OCI-LY7 (cell line): ENCODE measurements at regions not wholly inside any gene's neighbourhood (a gene's known extent, or its start where the extent isn't known, plus 50 kb on each side); places are given as distances from the start of the nearest gene placed in this dataset.

Experiments used
- BruUV-seq: library from RNA; stranded (reverse); fragments of 400-500 nt; replicated peaks from 2 replicates; lab custom pipeline; 2021; lab: Mats Ljungman, UMichigan
- CTCF ChIA-PET: fragments of 300-600 bp; sonication (Branson Sonifier 250); formaldehyde crosslinking; loops from one replicate; lab custom pipeline; 2022; ENCODE audit warnings: antibody characterized with exemption; ENCODE audit not compliant: unreplicated experiment; lab: Charles Lee
- POLR2A ChIA-PET: fragments of 300-600 bp; sonication (Branson Sonifier 250); formaldehyde crosslinking; loops from one replicate; lab custom pipeline; 2022; ENCODE audit warnings: antibody characterized with exemption; lab: Charles Lee
- DNase-seq: peaks from one replicate; pipeline ENCODE4 v3.0.0-alpha.2; 2015; ENCODE audit warnings: low spot score
- H2AFZ ChIP-seq: fragments of 200-600 bp; sonication (generic), shearing (Covaris generic); 2 replicates; pipeline ENCODE4 v1.6.1; 2014; ENCODE audit warnings: mild to moderate bottlenecking, antibody characterized with exemption, low read length, moderate library complexity
- H3K27ac ChIP-seq: fragments of 200-600 bp; sonication (generic); 2 replicates; pipeline ENCODE4 v1.5.1; 2014; ENCODE audit warnings: mixed run types, low read depth, mild to moderate bottlenecking, moderate library complexity, low read length, inconsistent platforms; ENCODE audit not compliant: poor library complexity, severe bottlenecking
- H3K36me3 ChIP-seq: fragments of 200-600 bp; sonication (generic); 2 replicates; pipeline ENCODE4 v1.6.1; 2014; ENCODE audit warnings: mild to moderate bottlenecking, antibody characterized with exemption, low read length, moderate library complexity, mixed read lengths; ENCODE audit not compliant: insufficient read depth
- H3K4me1 ChIP-seq: fragments of 200-600 bp; sonication (generic); 2 replicates; pipeline ENCODE4 v1.5.1; 2014; ENCODE audit warnings: mild to moderate bottlenecking, low read length; ENCODE audit not compliant: insufficient read depth, poor library complexity, severe bottlenecking
- H3K4me2 ChIP-seq: fragments of 200-600 bp; sonication (generic); 2 replicates; pipeline ENCODE4 v1.6.1; 2014; ENCODE audit warnings: mild to moderate bottlenecking, low read length
- H3K4me3 ChIP-seq: fragments of 200-600 bp; sonication (generic); 2 replicates; pipeline ENCODE4 v1.5.1; 2014; ENCODE audit warnings: mild to moderate bottlenecking, low read depth, low read length; ENCODE audit not compliant: poor library complexity, severe bottlenecking
- H3K79me2 ChIP-seq: fragments of 200-600 bp; sonication (generic); 2 replicates; pipeline ENCODE4 v1.6.1; 2016; ENCODE audit warnings: low read depth, mild to moderate bottlenecking, low read length, moderate library complexity, mixed read lengths; ENCODE audit not compliant: insufficient read depth
- H3K9me2 ChIP-seq: fragments of 200-600 bp; sonication (generic); 2 replicates; pipeline ENCODE4 v1.6.1; 2016; ENCODE audit warnings: mild to moderate bottlenecking, low read length, mixed read lengths; ENCODE audit not compliant: insufficient read depth
- H3K9me3 ChIP-seq: fragments of 200-600 bp; sonication (generic); 2 replicates; pipeline ENCODE4 v1.6.1; 2014; ENCODE audit warnings: mild to moderate bottlenecking, mixed run types, low read length, mixed read lengths
- H4K20me1 ChIP-seq: fragments of 200-600 bp; sonication (generic); 2 replicates; pipeline ENCODE4 v1.6.1; 2014; ENCODE audit warnings: mild to moderate bottlenecking, antibody characterized with exemption, low read length, moderate library complexity, mixed read lengths; ENCODE audit not compliant: insufficient read depth
- EZH2phosphoT487 ChIP-seq: fragments of 200-600 bp; sonication (generic); IDR thresholded peaks from 2 replicates; pipeline ENCODE4 v1.6.1; 2018; ENCODE audit warnings: low read depth, borderline replicate concordance, mild to moderate bottlenecking, mixed run types, antibody characterized with exemption, low read length, moderate library complexity, mixed read lengths
- intact Hi-C: fragments of 100-400 bp; cut with micrococcal nuclease; formaldehyde crosslinking; loops from one replicate; pipeline ENCODE4 v1.10.0; 2022; ENCODE audit not compliant: unreplicated experiment
- TF ChIP-seq, protein P1 (sequence below): fragments of 200-600 bp; sonication (generic); conservative IDR thresholded peaks from 2 replicates; pipeline ENCODE4 v1.5.1; 2014; ENCODE audit warnings: mild to moderate bottlenecking, antibody characterized with exemption, low read length, moderate library complexity, mixed read lengths

DNA sequence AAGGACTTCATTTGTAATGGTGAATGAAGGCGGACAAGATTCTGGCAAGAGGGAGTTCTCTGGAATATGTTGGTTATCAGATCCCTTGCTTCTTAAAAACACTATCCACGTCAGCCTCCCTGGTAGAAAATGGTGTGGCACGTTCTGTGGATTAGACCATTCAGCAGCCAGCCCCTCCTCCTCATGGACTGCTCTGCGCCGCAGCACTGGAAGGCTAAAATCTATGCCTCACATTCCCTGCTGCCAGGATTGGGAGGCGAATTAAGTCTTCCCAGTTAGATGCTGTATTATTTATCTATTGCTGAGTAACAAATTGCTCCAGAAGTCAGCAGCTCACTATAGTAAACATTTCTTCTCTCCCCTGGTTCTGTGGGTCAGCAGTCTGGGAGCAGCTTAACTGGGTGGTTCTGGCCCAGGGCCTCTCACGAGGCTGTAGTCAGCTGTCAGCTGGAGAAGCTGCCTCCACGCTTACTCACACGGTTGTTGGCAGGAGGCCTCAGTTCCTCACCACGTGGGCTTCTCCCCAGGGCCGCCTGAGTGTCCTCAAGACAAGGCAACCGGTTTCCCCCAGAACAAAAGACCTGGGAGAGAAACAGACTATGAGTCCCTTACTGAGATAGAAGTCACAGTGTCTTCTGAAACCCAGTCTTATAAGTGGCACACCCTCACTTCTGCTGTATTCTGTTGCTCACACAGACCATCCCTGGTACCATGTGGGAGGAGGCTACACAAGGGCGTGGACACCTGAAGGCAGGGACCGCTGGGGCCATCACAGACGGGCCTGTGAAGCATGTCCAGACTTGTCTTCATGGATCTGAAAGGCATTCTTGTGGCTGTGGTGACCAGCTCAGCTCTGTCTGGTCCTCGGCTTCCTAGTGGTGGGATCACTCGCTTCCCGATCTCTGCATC, 101.0 kb downstream of the NRN1 start:
- Histone ChIP-seq H3K4me3 (no peak overlapping the region), H2AFZ (no peak overlapping the region), H3K4me1 (no peaks in the 10 kb centered on the region), H3K4me2 (no peak overlapping the region), H4K20me1 (no peaks in the 10 kb centered on the region), H3K36me3 (no peaks in the 10 kb centered on the region), H3K9me2 (no peaks in the 10 kb centered on the region), H3K9me3 (no peaks in the 10 kb centered on the region), H3K27ac (no peak overlapping the region), H3K79me2 (no peaks in the 10 kb centered on the region)
- no TSS peak for BruUV-seq
- intact Hi-C loops, result no loop called here
- DNase-seq, result no peak
- TF ChIP-seq EZH2phosphoT487, result no peak
- TF ChIP-seq, protein P1, sequence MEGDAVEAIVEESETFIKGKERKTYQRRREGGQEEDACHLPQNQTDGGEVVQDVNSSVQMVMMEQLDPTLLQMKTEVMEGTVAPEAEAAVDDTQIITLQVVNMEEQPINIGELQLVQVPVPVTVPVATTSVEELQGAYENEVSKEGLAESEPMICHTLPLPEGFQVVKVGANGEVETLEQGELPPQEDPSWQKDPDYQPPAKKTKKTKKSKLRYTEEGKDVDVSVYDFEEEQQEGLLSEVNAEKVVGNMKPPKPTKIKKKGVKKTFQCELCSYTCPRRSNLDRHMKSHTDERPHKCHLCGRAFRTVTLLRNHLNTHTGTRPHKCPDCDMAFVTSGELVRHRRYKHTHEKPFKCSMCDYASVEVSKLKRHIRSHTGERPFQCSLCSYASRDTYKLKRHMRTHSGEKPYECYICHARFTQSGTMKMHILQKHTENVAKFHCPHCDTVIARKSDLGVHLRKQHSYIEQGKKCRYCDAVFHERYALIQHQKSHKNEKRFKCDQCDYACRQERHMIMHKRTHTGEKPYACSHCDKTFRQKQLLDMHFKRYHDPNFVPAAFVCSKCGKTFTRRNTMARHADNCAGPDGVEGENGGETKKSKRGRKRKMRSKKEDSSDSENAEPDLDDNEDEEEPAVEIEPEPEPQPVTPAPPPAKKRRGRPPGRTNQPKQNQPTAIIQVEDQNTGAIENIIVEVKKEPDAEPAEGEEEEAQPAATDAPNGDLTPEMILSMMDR, result no peak
- ChIA-PET CTCF (no interaction called here), POLR2A (interaction anchor here (1.0 kb wide), 1 partner anchor 19 kb away, joined by 3 read pairs; no protein-coding TSS in a partner anchor)

DNA sequence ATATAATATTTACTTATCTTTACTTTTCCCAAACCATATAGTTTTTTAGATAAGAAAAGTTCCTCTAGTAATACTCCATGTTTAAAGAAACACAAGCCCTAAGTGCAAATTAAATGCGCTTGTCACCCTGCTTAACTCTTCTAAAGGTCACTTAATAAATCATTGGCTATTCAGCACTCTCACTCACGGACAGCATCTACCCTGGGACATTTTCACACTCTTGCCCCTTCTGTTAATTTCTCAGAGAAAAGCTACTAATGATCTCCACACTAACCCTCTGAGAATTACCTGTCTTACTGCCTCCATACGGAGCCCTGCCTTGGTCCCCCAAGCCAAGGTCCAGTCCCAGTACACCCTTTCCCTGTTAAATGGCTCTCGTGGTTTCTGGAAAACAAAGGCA, 102.2 kb downstream of the NRN1 start:
- Histone ChIP-seq H3K4me3 (no peak overlapping the region), H3K79me2 (no peaks in the 10 kb centered on the region), H3K36me3 (no peaks in the 10 kb centered on the region), H2AFZ (no peak overlapping the region), H4K20me1 (no peaks in the 10 kb centered on the region), H3K4me1 (no peaks in the 10 kb centered on the region), H3K4me2 (no peak overlapping the region), H3K9me3 (no peaks in the 10 kb centered on the region), H3K9me2 (no peaks in the 10 kb centered on the region), H3K27ac (no peak overlapping the region)
- BruUV-seq, result no TSS peak
- intact Hi-C loops, result no loop called here
- no peak for DNase-seq
- CTCF ChIA-PET, result no interaction called here
- POLR2A ChIA-PET, result interaction anchor here (1.0 kb wide), 1 partner anchor 20 kb away, joined by 3 read pairs; no protein-coding TSS in a partner anchor
- TF ChIP-seq, protein P1, result no peak
- TF ChIP-seq EZH2phosphoT487, result no peak
